ENCODE measurements at regions not wholly inside any gene's neighbourhood (a gene's known extent, or its start where the extent isn't known, plus 50 kb on each side); places are given as distances from the start of the nearest gene placed in this dataset.

DNA sequence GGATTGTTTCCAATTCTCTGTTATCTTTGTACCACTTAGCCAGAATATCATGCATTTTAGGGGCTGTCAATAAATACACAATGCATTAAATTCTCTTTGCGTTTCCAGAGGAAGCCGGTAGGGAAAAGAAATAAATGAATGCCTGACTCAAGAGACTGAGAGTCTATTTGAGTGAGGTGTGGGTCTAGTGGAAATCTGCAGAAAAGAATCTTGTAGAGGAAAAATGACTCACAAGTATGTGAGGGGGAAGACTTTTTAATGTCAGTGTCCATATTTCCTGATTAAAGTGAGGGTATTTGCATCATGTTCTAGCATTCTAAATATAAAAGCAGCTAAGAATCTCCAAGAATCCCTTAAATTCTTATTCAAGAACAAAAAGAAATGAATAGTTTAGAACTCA is 271.1 kb downstream of the PTPRC start:
- CTCF ChIA-PET = no interaction called here
- peaks cover 27% of the 10 kb centered on the region for H3K4me1 Mint-ChIP-seq (ENCODE audit: low read depth)
- peaks cover 2% of the 10 kb centered on the region for H3K36me3 Mint-ChIP-seq (ENCODE audit: low read depth)

GRCh38 chr1:198910816-198911215 is 272.0 kb downstream of the PTPRC start:
- peaks cover 4% of the 10 kb centered on the region for H3K9me3 Mint-ChIP-seq
- no peaks in the 10 kb centered on the region for H3K27me3 Mint-ChIP-seq (ENCODE audit: low read depth)
- H3K27ac Mint-ChIP-seq = no peak overlapping the region
- intact Hi-C loops (cut with micrococcal nuclease) = no loop called here
- peaks cover 29% of the 10 kb centered on the region for H3K4me1 Mint-ChIP-seq (ENCODE audit: low read depth)
- peaks cover 2% of the 10 kb centered on the region for H3K36me3 Mint-ChIP-seq (ENCODE audit: low read depth)
- DNase-seq = no peak
- CTCF ChIA-PET = interaction anchor here (1.1 to 1.7 kb wide), 2 partner anchors 9 to 15 kb away, joined by 3 to 4 read pairs; no protein-coding TSS in a partner anchor
- no peak overlapping the region for H3K4me3 Mint-ChIP-seq

More for the DNA sequence above, 271.1 kb downstream of the PTPRC start:
- DNase-seq = no peak
- H3K27me3 Mint-ChIP-seq (ENCODE audit: low read depth) = no peaks in the 10 kb centered on the region
- no peak overlapping the region for H3K4me3 Mint-ChIP-seq
- intact Hi-C loops (cut with micrococcal nuclease) = loop anchor here (5.0 kb wide), 1 partner anchor 202 kb away; no protein-coding TSS in a partner anchor
- no peak overlapping the region for H3K27ac Mint-ChIP-seq
- peaks cover 4% of the 10 kb centered on the region for H3K9me3 Mint-ChIP-seq

GRCh38 chr1:198912046-198912445 is 273.2 kb downstream of the PTPRC start:
- CTCF ChIA-PET = interaction anchor here (1.7 kb wide), 1 partner anchor 8 kb away, joined by 4 read pairs; no protein-coding TSS in a partner anchor
- intact Hi-C loops (cut with micrococcal nuclease) = no loop called here
- H3K36me3 Mint-ChIP-seq (ENCODE audit: low read depth) = peaks cover 2% of the 10 kb centered on the region
- H3K27ac Mint-ChIP-seq = no peak overlapping the region
- peaks cover 29% of the 10 kb centered on the region for H3K4me1 Mint-ChIP-seq (ENCODE audit: low read depth)
- peaks cover 4% of the 10 kb centered on the region for H3K9me3 Mint-ChIP-seq
- DNase-seq = no peak
- no peak overlapping the region for H3K4me3 Mint-ChIP-seq
- no peaks in the 10 kb centered on the region for H3K27me3 Mint-ChIP-seq (ENCODE audit: low read depth)

DNA sequence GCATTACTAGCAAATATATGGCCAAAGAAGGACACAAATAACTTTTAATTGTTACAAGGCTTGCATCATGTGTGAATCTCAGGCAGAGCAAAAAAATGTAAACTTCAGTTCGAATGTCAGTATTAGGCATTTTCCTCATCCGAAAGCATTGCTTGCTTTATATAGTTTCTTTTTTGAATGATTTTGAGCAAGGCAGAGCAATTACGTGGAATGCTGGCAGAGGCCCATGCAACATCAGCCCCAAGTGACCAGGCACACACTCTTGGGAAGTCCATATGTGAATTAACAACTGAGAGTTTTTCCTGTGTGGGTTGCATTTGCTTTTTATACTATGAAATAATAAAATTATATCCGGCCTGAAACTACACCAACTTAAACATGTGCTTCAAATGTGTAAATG is 274.8 kb downstream of the PTPRC start:
- Mint-ChIP-seq H3K27ac (no peak overlapping the region), H3K36me3 (ENCODE audit: low read depth) (peaks cover 6% of the 10 kb centered on the region), H3K4me1 (ENCODE audit: low read depth) (peaks cover 34% of the 10 kb centered on the region), H3K27me3 (ENCODE audit: low read depth) (no peaks in the 10 kb centered on the region), H3K9me3 (peaks cover 4% of the 10 kb centered on the region), H3K4me3 (no peak overlapping the region)
- DNase-seq = no peak
- CTCF ChIA-PET = no interaction called here
- intact Hi-C loops (cut with micrococcal nuclease) = no loop called here

GRCh38 chr1:198915327-198916231 is 276.7 kb downstream of the PTPRC start:
- no peak for DNase-seq
- CTCF ChIA-PET = interaction anchor here (0.6 to 0.7 kb wide), 2 partner anchors 14 to 133 kb away, joined by 3 to 4 read pairs; no protein-coding TSS in a partner anchor
- Mint-ChIP-seq H3K4me1 (ENCODE audit: low read depth) (peaks cover 47% of the 10 kb centered on the region), H3K27ac (no peak overlapping the region), H3K27me3 (ENCODE audit: low read depth) (no peaks in the 10 kb centered on the region), H3K9me3 (peaks cover 4% of the 10 kb centered on the region), H3K4me3 (no peak overlapping the region), H3K36me3 (ENCODE audit: low read depth) (peaks cover 8% of the 10 kb centered on the region)
- intact Hi-C loops (cut with micrococcal nuclease) = no loop called here

- H3K27ac Mint-ChIP-seq = no peak overlapping the region
- intact Hi-C loops (cut with micrococcal nuclease) = no loop called here
- CTCF ChIA-PET = interaction anchor here (0.7 to 1.9 kb wide), 3 partner anchors 11 to 196 kb away, joined by 3 to 4 read pairs (median 3); no protein-coding TSS in a partner anchor
- H3K4me3 Mint-ChIP-seq = no peak overlapping the region
- no peaks in the 10 kb centered on the region for H3K27me3 Mint-ChIP-seq (ENCODE audit: low read depth)
- H3K36me3 Mint-ChIP-seq (ENCODE audit: low read depth) = peaks cover 7% of the 10 kb centered on the region
- peaks cover 57% of the 10 kb centered on the region for H3K4me1 Mint-ChIP-seq (ENCODE audit: low read depth)
- H3K9me3 Mint-ChIP-seq = no peaks in the 10 kb centered on the region
- DNase-seq = no peak
Measured at GRCh38 chr1:198917226-198917625, 278.4 kb downstream of the PTPRC start.

GRCh38 chr1:198918920-198919319 is 280.1 kb downstream of the PTPRC start:
- CTCF ChIA-PET = interaction anchor here (1.1 to 1.3 kb wide), 3 partner anchors 15 to 254 kb away, joined by 3 to 5 read pairs (median 4); no protein-coding TSS in a partner anchor
- intact Hi-C loops (cut with micrococcal nuclease) = loop anchor here (1.0 to 2.0 kb wide), 5 partner anchors 12 to 1142 kb away; no protein-coding TSS in a partner anchor

DNA sequence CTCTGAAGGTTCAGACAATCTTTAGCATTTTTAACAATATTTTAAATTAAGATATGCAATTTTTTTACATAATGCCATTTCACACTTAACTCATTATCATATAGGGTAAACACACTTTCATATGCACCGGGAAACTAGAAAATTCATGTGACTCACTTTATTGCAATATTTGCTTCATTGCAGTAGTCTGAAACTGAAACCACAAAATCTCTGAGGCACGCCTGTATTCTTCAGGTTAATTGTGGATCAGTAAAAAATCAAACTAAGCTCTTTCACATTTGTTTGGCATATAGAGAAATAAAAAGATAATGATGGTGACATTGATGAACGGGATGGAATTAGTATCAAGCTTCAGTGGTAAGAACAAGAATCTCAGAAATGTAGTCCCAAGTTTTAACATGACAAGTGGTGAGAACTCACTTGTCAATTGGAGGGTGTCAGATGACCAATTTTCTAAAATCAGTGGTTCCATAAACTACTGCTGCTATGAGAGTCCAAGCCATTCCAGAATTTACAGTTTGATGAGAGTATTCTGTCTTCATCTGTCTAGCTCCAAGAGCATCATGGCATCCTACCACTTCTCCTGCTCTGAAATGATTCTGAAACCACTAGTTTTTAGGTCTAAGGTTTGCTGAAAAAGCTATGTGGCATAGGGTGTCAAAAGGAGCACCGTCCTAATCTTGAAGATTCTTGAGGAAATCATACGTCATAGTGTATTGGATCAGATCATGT is 281.0 kb downstream of the PTPRC start:
- H3K4me3 Mint-ChIP-seq = peak overlapping the region; percentile 44
- H3K9me3 Mint-ChIP-seq = no peaks in the 10 kb centered on the region
- H3K4me1 Mint-ChIP-seq (ENCODE audit: low read depth) = peaks cover 71% of the 10 kb centered on the region
- CTCF ChIA-PET = interaction anchor here (1.1 to 1.3 kb wide), 2 partner anchors 8 to 253 kb away, joined by 4 to 5 read pairs; no protein-coding TSS in a partner anchor
- H3K36me3 Mint-ChIP-seq (ENCODE audit: low read depth) = peaks cover 6% of the 10 kb centered on the region
- H3K27ac Mint-ChIP-seq = peak overlapping the region; percentile 57
- peak; percentile 42 for DNase-seq
- H3K27me3 Mint-ChIP-seq (ENCODE audit: low read depth) = no peaks in the 10 kb centered on the region
- intact Hi-C loops (cut with micrococcal nuclease) = loop anchor here (1.0 to 5.0 kb wide), 9 partner anchors 13 to 1143 kb away; no protein-coding TSS in a partner anchor

More at GRCh38 chr1:198918920-198919319, 280.1 kb downstream of the PTPRC start:
- no peaks in the 10 kb centered on the region for H3K27me3 Mint-ChIP-seq (ENCODE audit: low read depth)
- no peak overlapping the region for H3K27ac Mint-ChIP-seq
- H3K9me3 Mint-ChIP-seq = no peaks in the 10 kb centered on the region
- no peak for DNase-seq
- H3K36me3 Mint-ChIP-seq (ENCODE audit: low read depth) = peaks cover 6% of the 10 kb centered on the region
- H3K4me3 Mint-ChIP-seq = no peak overlapping the region
- peaks cover 66% of the 10 kb centered on the region for H3K4me1 Mint-ChIP-seq (ENCODE audit: low read depth)

DNA sequence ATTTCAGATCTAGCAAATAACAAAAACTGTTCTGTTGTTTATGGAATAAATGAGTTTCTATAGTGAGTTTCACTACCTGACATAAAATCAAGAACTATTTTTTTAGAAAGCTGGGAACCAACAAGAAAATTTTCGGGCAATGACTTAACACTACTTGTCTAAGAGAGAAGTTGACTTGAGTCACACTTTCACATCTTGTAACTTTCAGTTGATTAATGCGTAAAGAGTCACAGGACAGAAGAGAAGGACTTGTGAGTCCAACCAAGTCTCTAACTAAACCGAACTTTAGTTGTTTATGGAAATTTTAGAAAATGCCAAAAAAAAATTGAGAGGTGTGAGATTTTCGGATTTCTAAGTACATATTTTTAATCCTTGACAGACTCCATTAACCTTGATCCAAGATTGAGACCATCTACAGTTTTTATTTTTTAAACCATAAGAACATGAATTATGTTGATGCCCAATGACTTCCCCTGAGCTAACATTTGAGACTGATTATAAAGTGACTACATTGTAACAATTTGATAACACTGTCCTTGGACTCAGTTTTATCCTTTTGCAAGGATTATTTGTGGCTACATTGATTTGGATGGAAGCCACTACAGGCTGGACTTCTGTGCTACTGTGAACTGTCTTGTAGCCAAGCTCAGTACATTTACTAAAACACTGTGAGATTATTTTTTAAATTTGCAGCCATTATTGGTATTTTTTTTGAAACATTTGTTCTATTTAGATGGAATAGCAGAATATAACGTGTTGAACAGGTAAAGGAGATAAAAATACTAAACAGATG is 284.0 kb downstream of the PTPRC start:
- Mint-ChIP-seq H3K4me3 (no peak overlapping the region), H3K9me3 (no peaks in the 10 kb centered on the region), H3K4me1 (ENCODE audit: low read depth) (peaks cover 71% of the 10 kb centered on the region), H3K27me3 (ENCODE audit: low read depth) (no peaks in the 10 kb centered on the region), H3K27ac (peak overlapping the region; percentile 79), H3K36me3 (ENCODE audit: low read depth) (peaks cover 4% of the 10 kb centered on the region)
- CTCF ChIA-PET = interaction anchor here (1.0 to 1.4 kb wide), 2 partner anchors 14 to 28 kb away, joined by 3 read pairs; no protein-coding TSS in a partner anchor
- no peak for DNase-seq
- intact Hi-C loops (cut with micrococcal nuclease) = loop anchor here (1.0 to 5.0 kb wide), 10 partner anchors 42 to 756 kb away; no protein-coding TSS in a partner anchor

GRCh38 chr1:198923993-198924392 is 285.2 kb downstream of the PTPRC start:
- Mint-ChIP-seq H3K27me3 (ENCODE audit: low read depth) (no peaks in the 10 kb centered on the region), H3K4me1 (ENCODE audit: low read depth) (peaks cover 62% of the 10 kb centered on the region), H3K36me3 (ENCODE audit: low read depth) (peaks cover 2% of the 10 kb centered on the region), H3K4me3 (no peak overlapping the region), H3K27ac (no peak overlapping the region), H3K9me3 (no peaks in the 10 kb centered on the region)
- intact Hi-C loops (cut with micrococcal nuclease) = loop anchor here (1.0 to 5.0 kb wide), 6 partner anchors 43 to 757 kb away; no protein-coding TSS in a partner anchor
- CTCF ChIA-PET = interaction anchor here (1.4 kb wide), 1 partner anchor 13 kb away, joined by 3 read pairs; no protein-coding TSS in a partner anchor
- DNase-seq = no peak

DNA sequence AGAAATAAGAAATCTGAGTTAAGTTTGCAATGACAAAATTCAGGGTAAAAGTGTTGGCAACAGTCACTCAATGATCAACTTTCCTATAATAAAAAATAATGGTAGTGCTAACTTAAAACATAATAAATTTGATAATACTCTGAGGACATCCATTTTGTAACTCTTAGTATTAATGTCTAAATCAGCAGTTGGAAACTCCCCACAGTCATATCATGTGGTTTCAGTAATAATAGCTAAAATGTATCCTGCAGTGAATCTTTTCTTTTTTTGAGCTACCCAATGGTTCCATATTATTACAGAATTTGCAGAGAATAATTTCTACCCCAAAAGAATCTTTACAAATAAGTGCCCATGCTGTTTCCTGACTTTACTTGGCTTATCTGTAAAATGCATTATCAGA is 286.7 kb downstream of the PTPRC start:
- Mint-ChIP-seq H3K36me3 (ENCODE audit: low read depth) (no peaks in the 10 kb centered on the region), H3K9me3 (no peaks in the 10 kb centered on the region), H3K4me3 (no peak overlapping the region), H3K27ac (no peak overlapping the region), H3K4me1 (ENCODE audit: low read depth) (peaks cover 58% of the 10 kb centered on the region), H3K27me3 (ENCODE audit: low read depth) (no peaks in the 10 kb centered on the region)
- CTCF ChIA-PET = interaction anchor here (0.6 to 1.4 kb wide), 2 partner anchors 95 to 187 kb away, joined by 3 to 4 read pairs; no protein-coding TSS in a partner anchor
- intact Hi-C loops (cut with micrococcal nuclease) = no loop called here
- DNase-seq = no peak
